IPS DF 4.7 (cell line): ENCODE measurements at regions not wholly inside any gene's neighbourhood (a gene's known extent, or its start where the extent isn't known, plus 50 kb on each side); places are given as distances from the start of the nearest gene placed in this dataset.

ENCODE experiments used
- DNase-seq: peaks from one replicate; pipeline ENCODE4 v3.0.0-alpha.2; 2013; ENCODE audit warnings: low spot score; ENCODE audit errors: extremely low read depth

GRCh38 chr6:168384045-168385036 lies 56.6 kb upstream of the SMOC2 start:
- no peak for DNase-seq

GRCh38 chr6:168385037-168385759 lies 55.8 kb upstream of the SMOC2 start:
- DNase-seq, result no peak

- no peak for DNase-seq
Observed at GRCh38 chr6:168385858-168386735, 54.9 kb upstream of the SMOC2 start.

GRCh38 chr6:168386973-168387372 lies 54.0 kb upstream of the SMOC2 start:
- DNase-seq, result no peak

- no peak for DNase-seq
Observed at GRCh38 chr6:168387426-168387825, 53.6 kb upstream of the SMOC2 start.

GRCh38 chr6:168387911-168388310 lies 53.1 kb upstream of the SMOC2 start:
- no peak for DNase-seq

DNA sequence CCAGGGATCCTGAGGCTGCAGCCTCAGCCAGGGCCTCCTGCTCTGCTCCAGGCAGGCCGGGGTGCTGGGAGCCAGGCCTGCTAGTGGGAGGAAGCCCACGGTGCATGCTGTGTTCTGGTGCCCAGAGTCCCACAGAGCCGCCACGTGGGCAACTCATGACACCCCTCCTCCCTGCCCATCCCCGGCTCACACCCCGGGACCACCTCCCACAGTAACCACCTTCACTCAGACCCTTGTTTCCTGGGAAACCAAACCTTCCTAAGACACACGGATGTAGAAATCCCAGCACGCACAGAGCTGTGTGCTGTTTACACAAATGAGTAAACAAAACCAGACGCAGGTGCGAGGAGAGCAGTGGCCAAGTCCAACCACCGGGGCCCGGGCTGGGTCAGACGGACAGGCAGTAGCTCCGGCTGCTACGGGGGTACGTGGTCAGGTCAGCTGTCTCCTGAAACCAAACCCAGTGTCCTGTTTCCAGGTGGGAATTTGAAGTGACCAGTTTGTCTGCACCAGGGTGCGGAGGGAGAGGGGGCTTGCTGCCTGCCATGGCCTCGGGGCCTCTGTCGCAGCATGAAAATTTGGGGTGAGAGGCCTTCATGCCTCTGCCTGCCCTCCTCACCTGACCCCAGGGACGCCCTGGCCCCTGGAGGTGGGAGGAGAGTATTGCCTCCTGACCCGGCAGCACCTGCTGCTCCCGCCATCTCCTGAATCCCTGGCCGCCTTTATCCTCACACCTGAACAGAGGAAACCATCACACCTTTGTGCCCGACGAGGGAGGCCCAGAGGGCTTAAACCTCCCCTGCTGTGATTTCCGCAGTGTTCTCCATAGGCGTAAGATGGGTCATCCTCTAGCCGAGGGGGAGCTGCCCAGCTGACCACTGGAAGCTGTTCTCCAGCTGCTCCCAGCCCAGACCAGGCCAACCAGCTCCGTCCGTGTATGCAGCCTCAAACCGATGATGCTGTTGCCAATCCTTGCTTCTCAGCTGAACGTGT lies 52.0 kb upstream of the SMOC2 start:
- no peak for DNase-seq

DNA sequence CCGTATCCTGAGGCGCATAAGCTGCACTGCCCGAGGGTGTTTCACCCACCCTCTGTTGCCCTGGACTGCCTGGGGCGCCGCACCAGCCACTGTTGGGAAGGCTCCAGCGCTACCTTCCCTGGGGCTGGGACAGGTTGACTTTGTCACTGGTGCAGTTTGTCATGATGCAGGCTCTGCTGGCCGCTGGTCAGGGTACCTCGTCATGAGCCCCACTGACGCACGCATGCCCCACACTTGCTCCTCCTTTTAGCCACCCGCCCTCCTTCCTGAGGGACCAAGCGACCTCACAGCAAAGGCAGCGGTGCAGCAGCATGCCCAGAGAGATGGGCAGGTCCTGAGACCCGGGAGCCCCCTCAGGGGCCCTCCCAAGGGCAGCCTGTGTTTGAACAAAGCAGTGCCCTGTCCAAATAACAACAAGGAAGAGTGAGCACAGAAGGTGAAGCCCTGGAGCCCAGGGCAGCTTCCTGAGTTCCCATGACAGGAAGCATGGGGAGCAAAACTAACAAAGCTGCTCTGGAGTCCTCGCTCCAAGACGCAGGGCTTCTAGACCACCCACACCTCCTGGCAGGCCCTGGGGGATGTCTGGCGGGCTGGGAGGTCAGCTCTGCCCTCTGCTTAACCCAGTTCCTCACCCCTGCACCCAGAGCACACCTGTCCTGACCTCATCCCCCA lies 50.1 kb upstream of the SMOC2 start:
- no peak for DNase-seq
